ENCODE measurements at regions not wholly inside any gene's neighbourhood (a gene's known extent, or its start where the extent isn't known, plus 50 kb on each side); places are given as distances from the start of the nearest gene placed in this dataset.

DNA sequence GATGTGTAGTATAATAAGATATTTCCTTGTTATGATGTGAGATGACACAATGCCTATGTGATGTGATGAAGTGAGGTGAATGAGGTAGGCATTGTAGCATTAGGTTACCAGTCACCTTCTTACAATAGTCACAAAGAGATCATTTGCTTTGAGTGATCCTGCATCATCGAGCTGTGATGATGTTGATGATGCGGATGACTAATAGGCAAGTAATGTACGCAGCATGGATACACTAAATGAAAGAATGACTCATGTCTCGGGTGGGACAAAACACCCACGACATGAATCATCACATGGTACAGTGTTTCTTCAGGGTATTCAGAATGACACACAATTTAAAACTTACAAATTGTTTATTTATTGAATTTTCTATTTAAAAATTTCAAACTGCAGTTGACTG lies 806.3 kb upstream of the GJE1 start:
- peak overlapping the region; percentile 69 for H3K9ac ChIP-seq (ENCODE audit: low read length)
- Mint-ChIP-seq H3K27me3 (ENCODE audit: low read depth, unreplicated experiment) (no peaks in the 10 kb centered on the region), H3K9me3 (ENCODE audit: unreplicated experiment) (no peaks in the 10 kb centered on the region), H3K4me3 (ENCODE audit: unreplicated experiment) (no peak overlapping the region), H3K36me3 (ENCODE audit: low read depth, unreplicated experiment) (no peaks in the 10 kb centered on the region), H3K27ac (ENCODE audit: unreplicated experiment) (peak overlapping the region; percentile 88), H3K4me1 (ENCODE audit: low read depth, unreplicated experiment) (peaks cover 7% of the 10 kb centered on the region)
- no peaks in the 10 kb centered on the region for H4K20me1 ChIP-seq (ENCODE audit: insufficient read depth, low read length)
- no peak for TF ChIP-seq EZH2 (IDR thresholded peaks at IDR 0.05; ENCODE audit: insufficient read depth, low read length)
- TF ChIP-seq, protein P1, sequence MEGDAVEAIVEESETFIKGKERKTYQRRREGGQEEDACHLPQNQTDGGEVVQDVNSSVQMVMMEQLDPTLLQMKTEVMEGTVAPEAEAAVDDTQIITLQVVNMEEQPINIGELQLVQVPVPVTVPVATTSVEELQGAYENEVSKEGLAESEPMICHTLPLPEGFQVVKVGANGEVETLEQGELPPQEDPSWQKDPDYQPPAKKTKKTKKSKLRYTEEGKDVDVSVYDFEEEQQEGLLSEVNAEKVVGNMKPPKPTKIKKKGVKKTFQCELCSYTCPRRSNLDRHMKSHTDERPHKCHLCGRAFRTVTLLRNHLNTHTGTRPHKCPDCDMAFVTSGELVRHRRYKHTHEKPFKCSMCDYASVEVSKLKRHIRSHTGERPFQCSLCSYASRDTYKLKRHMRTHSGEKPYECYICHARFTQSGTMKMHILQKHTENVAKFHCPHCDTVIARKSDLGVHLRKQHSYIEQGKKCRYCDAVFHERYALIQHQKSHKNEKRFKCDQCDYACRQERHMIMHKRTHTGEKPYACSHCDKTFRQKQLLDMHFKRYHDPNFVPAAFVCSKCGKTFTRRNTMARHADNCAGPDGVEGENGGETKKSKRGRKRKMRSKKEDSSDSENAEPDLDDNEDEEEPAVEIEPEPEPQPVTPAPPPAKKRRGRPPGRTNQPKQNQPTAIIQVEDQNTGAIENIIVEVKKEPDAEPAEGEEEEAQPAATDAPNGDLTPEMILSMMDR (IDR thresholded peaks at IDR 0.05; ENCODE audit: insufficient read depth, low read depth, low read length): no peak
- no peaks in the 10 kb centered on the region for H3K79me2 ChIP-seq (ENCODE audit: insufficient read depth, low read length)
- peaks cover 7% of the 10 kb centered on the region for H3K4me1 ChIP-seq (ENCODE audit: insufficient read depth, low read length)
- peak; percentile 100 for DNase-seq (ENCODE audit: low read depth)
- H3K4me3 ChIP-seq (ENCODE audit: insufficient read depth, low read depth, low read length): peak overlapping the region; percentile 27
- H2AFZ ChIP-seq (ENCODE audit: low read depth, low read length): no peak overlapping the region
- no peaks in the 10 kb centered on the region for H3K36me3 ChIP-seq (ENCODE audit: insufficient read depth, low read length)
- peak overlapping the region; percentile 71 for H3K4me2 ChIP-seq (ENCODE audit: low read length)
- peak; percentile 99 for FAIRE-seq
- no peaks in the 10 kb centered on the region for H3K27me3 ChIP-seq (ENCODE audit: insufficient read depth, low read length)
- no peaks in the 10 kb centered on the region for H3K9me3 ChIP-seq (ENCODE audit: insufficient read depth, low read depth, low read length)
- peak overlapping the region; percentile 93 for H3K27ac ChIP-seq (ENCODE audit: low read depth, low read length)

DNA sequence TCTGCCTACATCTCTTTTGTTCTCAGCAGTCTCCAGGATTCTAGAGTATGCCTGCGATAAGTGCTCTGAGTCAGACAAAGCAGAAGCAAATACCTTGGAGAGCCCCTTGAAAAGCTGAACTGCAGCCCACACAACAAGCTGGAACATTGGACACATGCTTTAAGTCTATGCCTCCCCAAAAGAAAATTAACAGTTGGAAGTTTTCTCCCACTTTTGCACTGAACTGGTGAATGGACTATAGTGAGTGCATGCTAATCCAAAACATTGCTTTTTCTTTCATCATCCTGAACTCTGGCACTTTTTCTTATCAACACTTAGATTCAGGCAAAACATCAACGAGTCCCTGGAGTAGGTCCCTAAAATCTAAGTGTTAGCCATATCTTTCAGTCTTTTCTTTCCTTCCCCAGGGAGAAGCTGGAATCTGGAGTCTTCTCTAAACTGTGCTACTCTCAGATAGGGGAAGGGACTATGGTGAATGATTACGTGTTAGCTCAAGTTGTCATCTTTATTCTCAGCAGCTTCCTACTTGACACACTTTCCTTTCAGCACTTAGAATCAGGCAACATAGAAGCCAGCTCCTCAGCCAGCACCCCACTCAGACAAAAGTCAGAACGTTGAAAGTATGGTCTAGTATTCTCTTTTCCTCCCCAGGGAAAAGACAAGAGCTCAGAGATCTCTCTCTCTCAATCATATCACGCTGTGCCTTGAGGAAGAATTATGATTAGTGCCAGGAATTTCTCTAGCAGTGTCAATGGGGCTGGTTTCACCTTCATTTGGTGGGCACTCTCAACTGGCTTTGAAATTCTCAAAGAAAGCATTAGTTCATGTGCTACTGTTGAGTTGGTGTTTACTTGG lies 811.0 kb upstream of the GJE1 start:
- H3K9me3 ChIP-seq (ENCODE audit: insufficient read depth, low read depth, low read length): no peaks in the 10 kb centered on the region
- H3K36me3 ChIP-seq (ENCODE audit: insufficient read depth, low read length): no peaks in the 10 kb centered on the region
- no peak overlapping the region for H2AFZ ChIP-seq (ENCODE audit: low read depth, low read length)
- H3K27ac Mint-ChIP-seq (ENCODE audit: unreplicated experiment): peak overlapping the region; percentile 59
- peak; percentile 47 for DNase-seq (ENCODE audit: low read depth)
- peaks cover 7% of the 10 kb centered on the region for H3K4me1 Mint-ChIP-seq (ENCODE audit: low read depth, unreplicated experiment)
- no peak overlapping the region for H3K9ac ChIP-seq (ENCODE audit: low read length)
- peaks cover 2% of the 10 kb centered on the region for H3K36me3 Mint-ChIP-seq (ENCODE audit: low read depth, unreplicated experiment)
- no peak overlapping the region for H3K4me2 ChIP-seq (ENCODE audit: low read length)
- no peaks in the 10 kb centered on the region for H4K20me1 ChIP-seq (ENCODE audit: insufficient read depth, low read length)
- no peaks in the 10 kb centered on the region for H3K79me2 ChIP-seq (ENCODE audit: insufficient read depth, low read length)
- no peak overlapping the region for H3K27ac ChIP-seq (ENCODE audit: low read depth, low read length)
- FAIRE-seq: peak; percentile 43
- no peaks in the 10 kb centered on the region for H3K9me3 Mint-ChIP-seq (ENCODE audit: unreplicated experiment)
- TF ChIP-seq, protein P1 (IDR thresholded peaks at IDR 0.05; ENCODE audit: insufficient read depth, low read depth, low read length): no peak
- no peak for TF ChIP-seq EZH2 (IDR thresholded peaks at IDR 0.05; ENCODE audit: insufficient read depth, low read length)
- no peak overlapping the region for H3K4me3 ChIP-seq (ENCODE audit: insufficient read depth, low read depth, low read length)
- no peaks in the 10 kb centered on the region for H3K27me3 ChIP-seq (ENCODE audit: insufficient read depth, low read length)
- no peak overlapping the region for H3K4me3 Mint-ChIP-seq (ENCODE audit: unreplicated experiment)
- H3K4me1 ChIP-seq (ENCODE audit: insufficient read depth, low read length): peaks cover 4% of the 10 kb centered on the region
- no peaks in the 10 kb centered on the region for H3K27me3 Mint-ChIP-seq (ENCODE audit: low read depth, unreplicated experiment)

DNA sequence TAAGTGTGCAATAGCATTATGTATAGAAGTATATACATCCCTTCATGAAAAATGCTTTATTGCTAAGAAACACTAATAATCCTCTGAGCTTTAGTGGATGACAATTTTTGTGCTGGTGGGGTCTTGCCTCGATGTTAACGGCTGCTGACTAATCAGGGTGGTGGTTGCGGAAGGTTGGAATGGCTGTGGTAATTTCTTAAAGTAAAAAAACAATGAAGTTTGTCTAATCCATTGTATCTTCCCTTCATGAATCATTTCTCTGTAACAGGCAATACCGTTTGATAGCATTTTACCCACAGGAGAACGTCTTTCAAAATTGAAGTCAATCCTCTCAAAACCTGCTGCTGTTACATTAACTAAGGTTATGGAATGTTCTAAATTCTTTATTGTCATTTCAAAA lies 816.5 kb upstream of the GJE1 start:
- DNase-seq (ENCODE audit: low read depth) (peak; percentile 39), FAIRE-seq (peak; percentile 67)
- no peak overlapping the region for H3K4me2 ChIP-seq (ENCODE audit: low read length)
- no peaks in the 10 kb centered on the region for H3K4me1 Mint-ChIP-seq (ENCODE audit: low read depth, unreplicated experiment)
- H3K4me1 ChIP-seq (ENCODE audit: insufficient read depth, low read length): no peaks in the 10 kb centered on the region
- no peak overlapping the region for H2AFZ ChIP-seq (ENCODE audit: low read depth, low read length)
- no peaks in the 10 kb centered on the region for H3K36me3 ChIP-seq (ENCODE audit: insufficient read depth, low read length)
- no peak overlapping the region for H3K4me3 Mint-ChIP-seq (ENCODE audit: unreplicated experiment)
- H3K4me3 ChIP-seq (ENCODE audit: insufficient read depth, low read depth, low read length): no peak overlapping the region
- H3K27me3 ChIP-seq (ENCODE audit: insufficient read depth, low read length): no peaks in the 10 kb centered on the region
- H3K27ac Mint-ChIP-seq (ENCODE audit: unreplicated experiment): no peak overlapping the region
- no peaks in the 10 kb centered on the region for H3K9me3 Mint-ChIP-seq (ENCODE audit: unreplicated experiment)
- H3K9me3 ChIP-seq (ENCODE audit: insufficient read depth, low read depth, low read length): no peaks in the 10 kb centered on the region
- H3K27me3 Mint-ChIP-seq (ENCODE audit: low read depth, unreplicated experiment): no peaks in the 10 kb centered on the region
- H3K9ac ChIP-seq (ENCODE audit: low read length): no peak overlapping the region
- peaks cover 2% of the 10 kb centered on the region for H3K36me3 Mint-ChIP-seq (ENCODE audit: low read depth, unreplicated experiment)
- no peak overlapping the region for H3K27ac ChIP-seq (ENCODE audit: low read depth, low read length)
- no peaks in the 10 kb centered on the region for H3K79me2 ChIP-seq (ENCODE audit: insufficient read depth, low read length)
- H4K20me1 ChIP-seq (ENCODE audit: insufficient read depth, low read length): no peaks in the 10 kb centered on the region
- TF ChIP-seq EZH2 (IDR thresholded peaks at IDR 0.05; ENCODE audit: insufficient read depth, low read length): no peak
- TF ChIP-seq, protein P1 (IDR thresholded peaks at IDR 0.05; ENCODE audit: insufficient read depth, low read depth, low read length): no peak
